Panc1 (cell line): ENCODE measurements at regions not wholly inside any gene's neighbourhood (a gene's known extent, or its start where the extent isn't known, plus 50 kb on each side); places are given as distances from the start of the nearest gene placed in this dataset.

Experiments
- ATAC-seq: fragments of 200-7000 bp; cut with Tn5 transposase; 2 replicates; pipeline ENCODE4 v1.9.1; 2020; ENCODE audit warnings: mild to moderate bottlenecking, moderate library complexity
- BruUV-seq: library from RNA; stranded (reverse); fragments of 400-500 nt; replicated peaks from 2 replicates; lab custom pipeline; 2021; lab: Mats Ljungman, UMichigan
- CTCF ChIA-PET: fragments of 300-600 bp; sonication (Branson Sonifier 250); formaldehyde crosslinking; loops from one replicate; lab custom pipeline; 2022; ENCODE audit warnings: antibody characterized with exemption; lab: Charles Lee
- POLR2A ChIA-PET: fragments of 300-600 bp; sonication (Branson Sonifier 250); formaldehyde crosslinking; loops from one replicate; lab custom pipeline; 2022; ENCODE audit warnings: antibody characterized with exemption; lab: Charles Lee
- DNase-seq: peaks from one replicate; pipeline ENCODE4 v3.0.0-alpha.2; 2010; ENCODE audit warnings: low read depth, low spot score
- H3K27ac ChIP-seq: 2 replicates; pipeline ENCODE4 v1.5.1; 2011; ENCODE audit warnings: mild to moderate bottlenecking, low read length, inconsistent platforms
- H3K27me3 ChIP-seq: fragments of 200-500 bp; sonication (Bioruptor generic); 2 replicates; pipeline ENCODE4 v1.6.0; 2014; ENCODE audit warnings: low read length, inconsistent platforms; ENCODE audit not compliant: control insufficient read depth, insufficient read depth
- H3K36me3 ChIP-seq: fragments of 200-500 bp; sonication (Bioruptor generic); 2 replicates; pipeline ENCODE4 v1.5.1; 2014; ENCODE audit warnings: inconsistent platforms, mild to moderate bottlenecking, low read length, moderate library complexity; ENCODE audit not compliant: control insufficient read depth, insufficient read depth
- H3K4me1 ChIP-seq: 2 replicates; pipeline ENCODE4 v1.5.1; 2011; ENCODE audit warnings: inconsistent platforms, mild to moderate bottlenecking, low read length, moderate library complexity; ENCODE audit not compliant: control insufficient read depth, insufficient read depth
- H3K4me3 ChIP-seq, 2 experiments: 2 replicates each; pipeline ENCODE4 v1.5.1; 2011 to 2012; ENCODE audit warnings: low read depth in 2 of 2, low read length in 2 of 2, mild to moderate bottlenecking in 2 of 2, inconsistent platforms in 1 of 2, moderate library complexity in 1 of 2
- H3K9me3 ChIP-seq: fragments of 200-500 bp; sonication (Bioruptor generic); 2 replicates; pipeline ENCODE4 v1.5.1; 2014; ENCODE audit warnings: low read depth, mild to moderate bottlenecking, inconsistent platforms, low read length, moderate library complexity; ENCODE audit not compliant: control insufficient read depth, insufficient read depth
- POLR2AphosphoS5 ChIP-seq: IDR thresholded peaks from 2 replicates; pipeline ENCODE4 v1.6.1; 2012; ENCODE audit warnings: mild to moderate bottlenecking, low read depth, low read length, moderate library complexity
- SIN3A ChIP-seq: IDR thresholded peaks from 2 replicates; pipeline ENCODE4 v1.6.1; 2012; ENCODE audit warnings: low read depth, mild to moderate bottlenecking, low read length, moderate library complexity, borderline replicate concordance; ENCODE audit not compliant: insufficient read depth
- TCF7L2 ChIP-seq: IDR thresholded peaks from 2 replicates; pipeline ENCODE4 v1.6.1; 2011; ENCODE audit warnings: mild to moderate bottlenecking, low read depth, low read length, inconsistent platforms
- in situ Hi-C: cut with HindIII; loops from 2 replicates; pipeline ENCODE4 v1.10.0; 2016; ENCODE audit warnings: low sequenced_read_pairs, low pct_unique_long_range_greater_than_20kb
- intact Hi-C: fragments of 100-400 bp; cut with micrococcal nuclease; formaldehyde crosslinking; loops from one replicate; pipeline ENCODE4 v1.10.0; 2022; ENCODE audit not compliant: unreplicated experiment
- TF ChIP-seq, protein P1 (sequence below): fragments of 450-650 bp; IDR thresholded peaks from 2 replicates; pipeline ENCODE4 v1.5.1; 2017; ENCODE audit warnings: mild to moderate bottlenecking
- TF ChIP-seq, protein P2 (sequence below), 2 experiments: IDR thresholded peaks; 2 replicates each; pipeline ENCODE4 v1.6.1; 2011 to 2012; ENCODE audit warnings: low read depth in 2 of 2, control low read depth in 1 of 2, low read length in 1 of 2, mild to moderate bottlenecking in 1 of 2, moderate library complexity in 1 of 2; ENCODE audit not compliant: insufficient read depth in 1 of 2

DNA sequence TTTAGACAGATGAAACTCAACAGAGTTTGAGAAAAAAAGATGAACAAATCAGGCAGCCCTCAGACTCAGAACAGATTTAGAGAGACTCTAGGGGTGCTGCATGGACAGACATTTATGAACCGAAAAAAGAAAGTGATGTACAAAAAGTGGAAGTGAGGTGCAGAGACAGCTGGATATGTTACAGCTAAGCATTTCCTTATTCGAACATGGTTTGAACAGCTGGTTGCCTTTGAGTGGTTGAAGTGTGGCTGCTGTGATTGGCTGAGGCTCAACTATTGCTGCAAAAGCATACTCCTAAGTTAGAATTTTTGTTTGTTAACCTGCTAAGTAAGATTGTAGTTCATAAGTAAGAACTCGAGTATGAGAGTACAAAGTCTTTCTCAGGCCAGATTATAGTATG is 331.5 kb upstream of the PABPC4L start:
- no peaks in the 10 kb centered on the region for H3K9me3 ChIP-seq
- H3K4me1 ChIP-seq = no peaks in the 10 kb centered on the region
- H3K36me3 ChIP-seq = no peaks in the 10 kb centered on the region
- POLR2A ChIA-PET = no interaction called here
- BruUV-seq = no TSS peak
- H3K27me3 ChIP-seq = no peaks in the 10 kb centered on the region
- in situ Hi-C loops (no loop called here), intact Hi-C loops (no loop called here)
- no peak for DNase-seq
- TF ChIP-seq SIN3A (no peak), POLR2AphosphoS5 (no peak), TCF7L2 (no peak)
- TF ChIP-seq, protein P1, sequence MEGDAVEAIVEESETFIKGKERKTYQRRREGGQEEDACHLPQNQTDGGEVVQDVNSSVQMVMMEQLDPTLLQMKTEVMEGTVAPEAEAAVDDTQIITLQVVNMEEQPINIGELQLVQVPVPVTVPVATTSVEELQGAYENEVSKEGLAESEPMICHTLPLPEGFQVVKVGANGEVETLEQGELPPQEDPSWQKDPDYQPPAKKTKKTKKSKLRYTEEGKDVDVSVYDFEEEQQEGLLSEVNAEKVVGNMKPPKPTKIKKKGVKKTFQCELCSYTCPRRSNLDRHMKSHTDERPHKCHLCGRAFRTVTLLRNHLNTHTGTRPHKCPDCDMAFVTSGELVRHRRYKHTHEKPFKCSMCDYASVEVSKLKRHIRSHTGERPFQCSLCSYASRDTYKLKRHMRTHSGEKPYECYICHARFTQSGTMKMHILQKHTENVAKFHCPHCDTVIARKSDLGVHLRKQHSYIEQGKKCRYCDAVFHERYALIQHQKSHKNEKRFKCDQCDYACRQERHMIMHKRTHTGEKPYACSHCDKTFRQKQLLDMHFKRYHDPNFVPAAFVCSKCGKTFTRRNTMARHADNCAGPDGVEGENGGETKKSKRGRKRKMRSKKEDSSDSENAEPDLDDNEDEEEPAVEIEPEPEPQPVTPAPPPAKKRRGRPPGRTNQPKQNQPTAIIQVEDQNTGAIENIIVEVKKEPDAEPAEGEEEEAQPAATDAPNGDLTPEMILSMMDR = no peak
- TF ChIP-seq, protein P2, sequence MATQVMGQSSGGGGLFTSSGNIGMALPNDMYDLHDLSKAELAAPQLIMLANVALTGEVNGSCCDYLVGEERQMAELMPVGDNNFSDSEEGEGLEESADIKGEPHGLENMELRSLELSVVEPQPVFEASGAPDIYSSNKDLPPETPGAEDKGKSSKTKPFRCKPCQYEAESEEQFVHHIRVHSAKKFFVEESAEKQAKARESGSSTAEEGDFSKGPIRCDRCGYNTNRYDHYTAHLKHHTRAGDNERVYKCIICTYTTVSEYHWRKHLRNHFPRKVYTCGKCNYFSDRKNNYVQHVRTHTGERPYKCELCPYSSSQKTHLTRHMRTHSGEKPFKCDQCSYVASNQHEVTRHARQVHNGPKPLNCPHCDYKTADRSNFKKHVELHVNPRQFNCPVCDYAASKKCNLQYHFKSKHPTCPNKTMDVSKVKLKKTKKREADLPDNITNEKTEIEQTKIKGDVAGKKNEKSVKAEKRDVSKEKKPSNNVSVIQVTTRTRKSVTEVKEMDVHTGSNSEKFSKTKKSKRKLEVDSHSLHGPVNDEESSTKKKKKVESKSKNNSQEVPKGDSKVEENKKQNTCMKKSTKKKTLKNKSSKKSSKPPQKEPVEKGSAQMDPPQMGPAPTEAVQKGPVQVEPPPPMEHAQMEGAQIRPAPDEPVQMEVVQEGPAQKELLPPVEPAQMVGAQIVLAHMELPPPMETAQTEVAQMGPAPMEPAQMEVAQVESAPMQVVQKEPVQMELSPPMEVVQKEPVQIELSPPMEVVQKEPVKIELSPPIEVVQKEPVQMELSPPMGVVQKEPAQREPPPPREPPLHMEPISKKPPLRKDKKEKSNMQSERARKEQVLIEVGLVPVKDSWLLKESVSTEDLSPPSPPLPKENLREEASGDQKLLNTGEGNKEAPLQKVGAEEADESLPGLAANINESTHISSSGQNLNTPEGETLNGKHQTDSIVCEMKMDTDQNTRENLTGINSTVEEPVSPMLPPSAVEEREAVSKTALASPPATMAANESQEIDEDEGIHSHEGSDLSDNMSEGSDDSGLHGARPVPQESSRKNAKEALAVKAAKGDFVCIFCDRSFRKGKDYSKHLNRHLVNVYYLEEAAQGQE (IDR thresholded peaks at IDR 0.05; ENCODE audit: insufficient read depth in 1 of 2, low read depth in 2 of 2, low read length in 1 of 2) = no peak
- H3K4me3 ChIP-seq = no peak overlapping the region
- no peak overlapping the region for H3K27ac ChIP-seq
- CTCF ChIA-PET = no interaction called here
- no peak for ATAC-seq

DNA sequence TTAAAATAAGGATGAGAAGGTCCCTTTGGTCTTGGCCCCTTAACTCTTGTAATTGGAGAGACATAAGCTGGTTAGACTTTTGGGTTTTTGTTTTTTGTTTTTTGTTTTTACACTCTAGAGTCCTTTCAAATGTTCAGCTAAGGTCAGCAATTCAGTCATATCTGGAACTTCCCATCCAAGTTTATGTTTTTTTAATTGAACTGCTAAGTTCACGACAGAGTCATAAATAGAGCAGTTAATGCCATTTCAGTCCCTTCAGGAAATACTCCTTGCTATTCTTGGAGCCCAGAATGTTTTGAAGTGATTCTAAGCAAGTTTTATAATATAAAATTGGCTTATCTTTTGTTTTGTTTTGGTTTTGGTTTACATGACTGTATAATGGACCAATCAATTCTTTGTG is 329.4 kb upstream of the PABPC4L start:
- Histone ChIP-seq H3K27ac (no peak overlapping the region), H3K27me3 (no peaks in the 10 kb centered on the region), H3K4me1 (no peaks in the 10 kb centered on the region), H3K4me3 (no peak overlapping the region), H3K9me3 (no peaks in the 10 kb centered on the region), H3K36me3 (no peaks in the 10 kb centered on the region)
- ATAC-seq (no peak), DNase-seq (no peak)
- no TSS peak for BruUV-seq
- in situ Hi-C loops (no loop called here), intact Hi-C loops (no loop called here)
- CTCF ChIA-PET = no interaction called here
- TF ChIP-seq POLR2AphosphoS5 (no peak), SIN3A (no peak), TCF7L2 (no peak)
- TF ChIP-seq, protein P2 (IDR thresholded peaks at IDR 0.05; ENCODE audit: insufficient read depth in 1 of 2, low read depth in 2 of 2, low read length in 1 of 2) = no peak
- TF ChIP-seq, protein P1 = no peak
- POLR2A ChIA-PET = no interaction called here
